ENCODE measurements at regions not wholly inside any gene's neighbourhood (a gene's known extent, or its start where the extent isn't known, plus 50 kb on each side); places are given as distances from the start of the nearest gene placed in this dataset.
"Not testable (repeated sequence)": the region's sequence is repeated elsewhere in the genome, so short reads cannot be mapped to it uniquely, and the experiment has no call there.

DNA sequence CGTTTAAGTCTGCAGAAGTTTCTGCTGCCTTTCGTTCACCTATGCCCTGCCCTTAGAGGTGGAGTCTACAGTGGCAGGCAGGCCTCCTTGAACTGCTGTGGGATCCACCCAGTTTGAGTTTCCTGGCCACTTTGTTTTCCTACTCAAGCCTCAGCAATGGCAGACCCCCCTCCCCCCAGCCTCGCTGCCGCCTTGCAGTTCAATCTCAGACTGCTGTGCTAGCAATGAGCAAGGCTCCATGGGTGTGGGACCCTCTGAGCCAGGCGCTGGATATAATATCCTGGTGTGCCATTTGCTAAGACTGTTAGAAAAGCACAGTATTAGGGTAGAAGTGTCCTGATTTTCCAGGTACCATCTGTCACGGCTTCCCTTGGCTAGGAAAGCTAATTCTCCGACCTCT is 792.6 kb upstream of the EPHA5 start:
- not testable (repeated sequence) for TF ChIP-seq POLR2AphosphoS5 (IDR thresholded peaks at IDR 0.05)
- TF ChIP-seq, protein P1, sequence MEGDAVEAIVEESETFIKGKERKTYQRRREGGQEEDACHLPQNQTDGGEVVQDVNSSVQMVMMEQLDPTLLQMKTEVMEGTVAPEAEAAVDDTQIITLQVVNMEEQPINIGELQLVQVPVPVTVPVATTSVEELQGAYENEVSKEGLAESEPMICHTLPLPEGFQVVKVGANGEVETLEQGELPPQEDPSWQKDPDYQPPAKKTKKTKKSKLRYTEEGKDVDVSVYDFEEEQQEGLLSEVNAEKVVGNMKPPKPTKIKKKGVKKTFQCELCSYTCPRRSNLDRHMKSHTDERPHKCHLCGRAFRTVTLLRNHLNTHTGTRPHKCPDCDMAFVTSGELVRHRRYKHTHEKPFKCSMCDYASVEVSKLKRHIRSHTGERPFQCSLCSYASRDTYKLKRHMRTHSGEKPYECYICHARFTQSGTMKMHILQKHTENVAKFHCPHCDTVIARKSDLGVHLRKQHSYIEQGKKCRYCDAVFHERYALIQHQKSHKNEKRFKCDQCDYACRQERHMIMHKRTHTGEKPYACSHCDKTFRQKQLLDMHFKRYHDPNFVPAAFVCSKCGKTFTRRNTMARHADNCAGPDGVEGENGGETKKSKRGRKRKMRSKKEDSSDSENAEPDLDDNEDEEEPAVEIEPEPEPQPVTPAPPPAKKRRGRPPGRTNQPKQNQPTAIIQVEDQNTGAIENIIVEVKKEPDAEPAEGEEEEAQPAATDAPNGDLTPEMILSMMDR (IDR thresholded peaks at IDR 0.05) = not testable (repeated sequence)

Data from esophagus muscularis mucosa (tissue), 3 donors.